ENCODE measurements at regions not wholly inside any gene's neighbourhood (a gene's known extent, or its start where the extent isn't known, plus 50 kb on each side); places are given as distances from the start of the nearest gene placed in this dataset.

DNA sequence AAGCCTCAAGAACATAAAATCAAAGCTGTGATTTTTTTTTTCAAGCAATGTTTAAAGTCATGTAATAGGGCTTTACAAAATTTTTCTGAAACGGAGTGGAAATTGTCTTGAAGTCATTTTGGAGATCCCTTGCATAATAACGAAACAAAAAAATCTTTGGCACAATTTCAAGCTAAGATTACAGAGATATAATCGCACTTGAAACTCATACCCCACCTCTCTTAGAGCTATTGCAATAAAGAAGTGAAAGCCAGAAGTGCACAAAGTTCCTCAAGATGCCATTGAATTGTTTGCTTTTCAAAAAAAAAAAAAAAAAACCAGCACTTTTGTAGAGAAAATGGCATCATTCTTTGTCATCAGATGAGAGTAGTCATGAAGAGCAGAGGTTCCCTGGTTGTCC is 152.3 kb downstream of the PAX3 start:
- Mint-ChIP-seq H3K27me3 (no peaks in the 10 kb centered on the region), H3K4me1 (ENCODE audit: low read depth) (no peaks in the 10 kb centered on the region), H3K27ac (no peak overlapping the region), H3K4me3 (no peak overlapping the region), H3K36me3 (ENCODE audit: low read depth) (no peaks in the 10 kb centered on the region), H3K9me3 (no peaks in the 10 kb centered on the region)
- intact Hi-C loops (cut with micrococcal nuclease) = no loop called here

DNA sequence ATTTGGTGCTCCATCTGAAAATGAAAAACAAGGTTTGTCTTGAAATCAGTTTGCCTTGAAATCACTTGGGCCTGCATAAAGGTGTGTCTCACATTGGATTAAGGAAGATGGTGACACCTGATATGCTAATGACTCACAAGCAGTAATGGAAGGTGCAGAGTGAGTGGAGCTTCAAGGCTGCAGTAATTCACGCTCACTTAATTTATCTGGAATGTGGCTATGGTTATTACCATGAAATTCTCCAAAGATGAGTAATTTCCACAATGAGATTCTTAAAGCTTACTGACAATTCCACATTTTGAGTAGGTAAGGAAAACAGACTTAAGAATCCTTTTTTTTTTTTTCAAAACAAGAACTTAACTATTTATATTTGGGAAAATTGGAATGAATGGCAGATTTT is 156.8 kb downstream of the PAX3 start:
- no peaks in the 10 kb centered on the region for H3K27me3 Mint-ChIP-seq
- no peaks in the 10 kb centered on the region for H3K36me3 Mint-ChIP-seq (ENCODE audit: low read depth)
- no peaks in the 10 kb centered on the region for H3K4me1 Mint-ChIP-seq (ENCODE audit: low read depth)
- H3K4me3 Mint-ChIP-seq = no peak overlapping the region
- intact Hi-C loops (cut with micrococcal nuclease) = no loop called here
- H3K27ac Mint-ChIP-seq = no peak overlapping the region
- H3K9me3 Mint-ChIP-seq = no peaks in the 10 kb centered on the region

GRCh38 chr2:222136106-222136630 is 162.6 kb downstream of the PAX3 start:
- no peaks in the 10 kb centered on the region for H3K36me3 Mint-ChIP-seq (ENCODE audit: low read depth)
- intact Hi-C loops (cut with micrococcal nuclease) = no loop called here
- H3K27me3 Mint-ChIP-seq = no peaks in the 10 kb centered on the region
- H3K4me3 Mint-ChIP-seq = no peak overlapping the region
- H3K27ac Mint-ChIP-seq = no peak overlapping the region
- H3K9me3 Mint-ChIP-seq = peaks cover 15% of the 10 kb centered on the region
- no peaks in the 10 kb centered on the region for H3K4me1 Mint-ChIP-seq (ENCODE audit: low read depth)

- intact Hi-C loops (cut with micrococcal nuclease) = no loop called here
- Mint-ChIP-seq H3K4me1 (ENCODE audit: low read depth) (no peaks in the 10 kb centered on the region), H3K36me3 (ENCODE audit: low read depth) (no peaks in the 10 kb centered on the region), H3K4me3 (no peak overlapping the region), H3K9me3 (peaks cover 15% of the 10 kb centered on the region), H3K27me3 (no peaks in the 10 kb centered on the region), H3K27ac (no peak overlapping the region)
Observed at GRCh38 chr2:222134654-222135053, 164.1 kb downstream of the PAX3 start.

DNA sequence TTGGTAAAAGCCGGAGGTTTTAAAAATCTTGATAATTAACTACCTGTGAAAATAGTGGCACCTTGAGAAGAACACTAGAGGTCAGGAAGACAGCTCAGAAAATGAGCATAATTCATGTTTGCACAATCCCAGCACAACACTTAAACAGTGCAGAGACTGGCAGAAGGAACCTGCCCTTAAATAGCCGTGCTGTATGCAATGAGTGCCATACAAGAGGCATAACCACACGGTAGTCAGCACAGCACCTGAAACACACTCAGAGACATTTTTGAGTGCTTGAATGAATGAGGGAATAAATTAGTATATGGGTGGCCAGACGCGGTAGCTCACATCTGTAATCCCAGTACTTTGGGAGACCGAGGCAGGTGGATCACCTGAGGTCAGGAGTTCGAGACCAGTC is 164.9 kb downstream of the PAX3 start:
- intact Hi-C loops (cut with micrococcal nuclease) = no loop called here
- Mint-ChIP-seq H3K4me1 (ENCODE audit: low read depth) (no peaks in the 10 kb centered on the region), H3K27me3 (no peaks in the 10 kb centered on the region), H3K27ac (no peak overlapping the region), H3K36me3 (ENCODE audit: low read depth) (no peaks in the 10 kb centered on the region), H3K9me3 (peaks cover 15% of the 10 kb centered on the region), H3K4me3 (no peak overlapping the region)

GRCh38 chr2:222130855-222131254 is 167.9 kb downstream of the PAX3 start:
- Mint-ChIP-seq H3K36me3 (ENCODE audit: low read depth) (no peaks in the 10 kb centered on the region), H3K4me3 (no peak overlapping the region), H3K27ac (no peak overlapping the region), H3K9me3 (peaks cover 15% of the 10 kb centered on the region), H3K27me3 (no peaks in the 10 kb centered on the region), H3K4me1 (ENCODE audit: low read depth) (no peaks in the 10 kb centered on the region)
- intact Hi-C loops (cut with micrococcal nuclease) = no loop called here

DNA sequence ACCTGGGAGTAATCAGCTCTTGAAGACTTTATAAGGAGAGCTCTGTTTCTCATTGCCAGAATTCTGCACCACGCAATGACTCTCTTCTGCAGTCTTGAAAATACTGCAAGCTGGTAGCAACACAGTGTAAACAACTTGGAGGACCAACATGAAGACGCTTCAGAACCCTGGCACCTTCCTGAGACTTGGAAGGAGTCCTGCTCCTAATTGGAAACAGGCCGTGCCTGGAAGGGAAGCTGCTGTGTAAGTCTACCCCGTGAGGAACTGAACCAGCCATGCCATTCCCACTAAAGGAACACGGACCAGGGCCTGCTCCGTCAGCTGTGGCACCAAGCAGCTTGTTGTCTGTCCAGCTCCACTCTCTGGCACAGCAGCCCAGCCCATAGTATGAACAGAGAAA is 171.1 kb downstream of the PAX3 start:
- intact Hi-C loops (cut with micrococcal nuclease) = no loop called here
- Mint-ChIP-seq H3K36me3 (ENCODE audit: low read depth) (no peaks in the 10 kb centered on the region), H3K27me3 (no peaks in the 10 kb centered on the region), H3K9me3 (peaks cover 2% of the 10 kb centered on the region), H3K27ac (no peak overlapping the region), H3K4me1 (ENCODE audit: low read depth) (no peaks in the 10 kb centered on the region), H3K4me3 (no peak overlapping the region)

DNA sequence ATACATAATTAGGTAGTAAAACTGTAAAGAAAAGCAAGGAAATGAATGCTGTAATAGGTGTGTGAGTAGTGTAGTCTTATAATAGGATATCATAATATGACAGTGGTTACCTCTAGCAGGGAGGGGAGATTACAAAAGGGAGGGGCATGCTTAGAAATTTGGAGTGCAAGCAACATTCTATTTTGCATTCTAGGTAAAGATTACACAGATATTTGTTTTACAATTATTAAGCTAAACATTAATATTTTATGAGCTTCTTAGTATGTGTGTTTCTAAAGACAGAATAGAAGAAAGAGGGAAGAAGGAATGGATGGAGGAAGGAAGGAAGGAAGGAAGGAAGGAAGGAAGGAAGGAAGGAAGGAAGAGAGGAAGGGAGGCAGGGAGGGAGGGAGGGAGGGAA is 177.9 kb downstream of the PAX3 start:
- Mint-ChIP-seq H3K4me3 (no peak overlapping the region), H3K27ac (no peak overlapping the region), H3K27me3 (no peaks in the 10 kb centered on the region), H3K4me1 (ENCODE audit: low read depth) (no peaks in the 10 kb centered on the region), H3K36me3 (ENCODE audit: low read depth) (no peaks in the 10 kb centered on the region), H3K9me3 (no peaks in the 10 kb centered on the region)
- intact Hi-C loops (cut with micrococcal nuclease) = no loop called here

GRCh38 chr2:222115296-222115695 is 183.5 kb downstream of the PAX3 start:
- Mint-ChIP-seq H3K4me3 (no peak overlapping the region), H3K36me3 (ENCODE audit: low read depth) (no peaks in the 10 kb centered on the region), H3K27me3 (no peaks in the 10 kb centered on the region), H3K27ac (no peak overlapping the region), H3K9me3 (peaks cover 10% of the 10 kb centered on the region), H3K4me1 (ENCODE audit: low read depth) (no peaks in the 10 kb centered on the region)
- intact Hi-C loops (cut with micrococcal nuclease) = no loop called here

- no peaks in the 10 kb centered on the region for H3K4me1 Mint-ChIP-seq (ENCODE audit: low read depth)
- no peaks in the 10 kb centered on the region for H3K9me3 Mint-ChIP-seq
- intact Hi-C loops (cut with micrococcal nuclease) = no loop called here
- no peaks in the 10 kb centered on the region for H3K36me3 Mint-ChIP-seq (ENCODE audit: low read depth)
- H3K27me3 Mint-ChIP-seq = no peaks in the 10 kb centered on the region
- H3K27ac Mint-ChIP-seq = no peak overlapping the region
- no peak overlapping the region for H3K4me3 Mint-ChIP-seq
Observed at GRCh38 chr2:222108957-222109585, 189.7 kb downstream of the PAX3 start.

DNA sequence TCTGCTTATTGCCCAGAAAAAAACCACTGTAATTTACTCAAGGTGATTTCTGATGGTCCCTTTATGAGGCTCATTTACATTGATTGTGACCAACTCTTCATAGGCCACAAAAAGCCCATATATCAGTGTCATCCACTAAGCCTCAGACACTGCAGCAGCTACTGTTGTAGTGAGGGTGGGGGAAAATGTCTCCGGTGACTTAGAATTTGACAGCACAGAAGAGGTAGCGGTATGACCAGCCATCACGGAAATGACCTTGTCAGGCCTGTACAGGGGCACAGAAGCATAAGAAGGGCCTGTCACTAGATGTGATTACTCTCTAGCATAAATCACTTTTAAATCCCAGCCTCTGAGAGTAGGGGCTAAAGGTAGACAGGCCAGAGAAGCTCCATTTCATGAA is 190.3 kb downstream of the PAX3 start:
- no peak overlapping the region for H3K27ac Mint-ChIP-seq
- H3K4me1 Mint-ChIP-seq (ENCODE audit: low read depth) = no peaks in the 10 kb centered on the region
- no peaks in the 10 kb centered on the region for H3K9me3 Mint-ChIP-seq
- H3K36me3 Mint-ChIP-seq (ENCODE audit: low read depth) = no peaks in the 10 kb centered on the region
- no peak overlapping the region for H3K4me3 Mint-ChIP-seq
- intact Hi-C loops (cut with micrococcal nuclease) = no loop called here
- H3K27me3 Mint-ChIP-seq = no peaks in the 10 kb centered on the region

DNA sequence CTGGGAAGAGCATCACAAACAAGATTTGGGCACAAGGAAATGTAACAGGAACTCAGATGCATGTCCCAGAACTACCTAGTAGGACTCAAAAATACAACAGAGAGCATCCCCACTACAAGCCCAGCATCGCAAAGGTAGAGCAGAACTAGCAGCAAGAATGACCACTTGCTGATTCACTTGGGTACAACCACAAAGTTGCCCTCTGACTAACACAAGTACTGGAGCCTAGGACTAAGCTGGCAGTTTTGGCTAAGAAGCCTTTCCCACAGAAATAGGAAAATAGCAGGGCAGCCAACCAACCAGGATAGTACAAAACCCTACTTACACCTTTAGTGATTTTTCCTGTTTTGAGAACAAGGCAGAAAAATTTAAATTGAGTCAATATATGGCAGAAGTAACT is 193.8 kb downstream of the PAX3 start:
- no peaks in the 10 kb centered on the region for H3K4me1 Mint-ChIP-seq (ENCODE audit: low read depth)
- no peaks in the 10 kb centered on the region for H3K36me3 Mint-ChIP-seq (ENCODE audit: low read depth)
- no peak overlapping the region for H3K27ac Mint-ChIP-seq
- H3K4me3 Mint-ChIP-seq = no peak overlapping the region
- H3K9me3 Mint-ChIP-seq = no peaks in the 10 kb centered on the region
- intact Hi-C loops (cut with micrococcal nuclease) = no loop called here
- no peaks in the 10 kb centered on the region for H3K27me3 Mint-ChIP-seq

DNA sequence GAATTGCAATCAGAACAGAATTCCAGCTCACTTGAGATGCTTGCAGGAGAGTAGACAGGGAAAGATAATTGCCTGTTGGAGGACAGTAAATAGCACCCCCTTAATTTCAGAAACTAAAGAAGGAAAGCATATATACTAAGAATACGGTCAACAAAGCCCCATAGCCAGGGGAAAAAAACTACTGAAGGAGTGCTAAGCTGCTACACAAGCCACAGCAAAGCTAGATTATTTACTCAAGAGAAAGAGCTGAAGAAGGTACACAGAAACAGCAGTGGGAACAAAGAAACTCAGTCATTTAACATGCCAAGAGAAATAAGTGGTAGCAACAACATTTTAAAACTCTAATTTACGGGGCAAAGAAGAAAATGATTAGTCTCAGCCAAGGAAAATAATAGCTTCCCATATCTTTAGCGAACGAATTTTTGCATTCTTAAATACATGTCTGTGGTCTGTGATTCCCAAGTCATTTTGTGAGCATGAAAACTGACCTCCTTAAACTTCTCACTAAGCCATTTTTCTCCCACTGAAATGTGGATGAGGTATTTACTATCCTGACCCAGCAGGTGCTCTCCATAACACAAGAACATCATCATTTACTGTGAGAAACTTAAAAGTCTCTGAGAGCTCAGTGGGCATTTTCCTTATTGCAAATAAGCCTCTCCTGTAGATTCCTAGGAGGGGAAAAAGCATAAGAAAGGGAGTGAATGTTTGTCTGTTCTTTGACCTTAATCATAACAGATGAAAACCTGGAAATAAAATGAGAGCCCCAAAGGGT is 196.0 kb downstream of the PAX3 start:
- H3K4me1 Mint-ChIP-seq (ENCODE audit: low read depth) = no peaks in the 10 kb centered on the region
- H3K9me3 Mint-ChIP-seq = no peaks in the 10 kb centered on the region
- no peaks in the 10 kb centered on the region for H3K27me3 Mint-ChIP-seq
- intact Hi-C loops (cut with micrococcal nuclease) = no loop called here
- H3K36me3 Mint-ChIP-seq (ENCODE audit: low read depth) = no peaks in the 10 kb centered on the region
- no peak overlapping the region for H3K27ac Mint-ChIP-seq
- no peak overlapping the region for H3K4me3 Mint-ChIP-seq

DNA sequence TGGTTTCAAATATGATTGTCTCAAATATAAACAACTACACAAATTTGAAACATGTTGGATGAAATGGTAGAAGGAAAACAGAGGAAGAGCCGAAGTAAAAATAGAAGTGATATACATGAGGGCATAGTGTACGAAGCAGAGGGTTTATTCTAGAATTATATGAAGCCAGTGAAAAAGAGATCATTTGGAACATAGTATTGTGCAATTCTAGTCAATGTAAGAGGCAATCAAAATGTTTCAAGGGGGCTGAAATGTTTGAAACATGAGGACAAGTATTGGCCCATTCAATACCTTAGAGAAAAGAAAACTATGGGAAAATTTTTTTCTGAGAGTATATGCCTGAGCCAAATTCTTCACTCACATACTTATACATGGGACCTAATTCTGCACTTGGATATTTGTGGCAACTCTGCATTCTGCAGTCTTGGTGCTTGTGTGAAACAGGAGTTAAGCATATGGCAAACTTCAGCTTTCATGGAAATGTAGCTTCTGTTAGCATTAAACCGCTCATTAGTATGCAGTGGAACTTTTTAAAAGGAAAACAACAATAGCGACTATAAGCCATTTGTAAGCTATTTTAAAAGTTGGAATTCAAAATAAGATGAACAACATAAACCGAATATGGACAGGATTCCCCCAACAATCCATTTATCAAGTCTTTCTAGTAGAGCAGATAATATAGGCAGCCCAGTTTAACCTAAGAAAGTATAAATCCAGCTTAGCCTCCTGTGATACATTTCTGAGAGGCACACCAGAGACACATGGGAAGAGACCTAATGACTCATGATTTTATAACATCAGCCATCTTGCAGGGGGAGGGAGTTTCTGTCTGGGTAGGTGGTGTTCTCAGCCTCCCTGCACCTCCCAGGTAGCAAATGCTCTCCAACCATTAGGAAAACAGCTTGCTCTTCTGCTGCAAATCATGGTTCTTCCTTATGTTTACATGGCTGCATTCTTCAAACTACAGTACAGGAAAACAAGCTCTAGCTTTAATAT is 197.8 kb downstream of the PAX3 start:
- Mint-ChIP-seq H3K4me3 (no peak overlapping the region), H3K27ac (no peak overlapping the region), H3K4me1 (ENCODE audit: low read depth) (no peaks in the 10 kb centered on the region), H3K36me3 (ENCODE audit: low read depth) (no peaks in the 10 kb centered on the region), H3K9me3 (no peaks in the 10 kb centered on the region), H3K27me3 (no peaks in the 10 kb centered on the region)
- intact Hi-C loops (cut with micrococcal nuclease) = no loop called here

Measured in dendritic cell treated with granulocyte-macrophage colony-stimulating factor and Interleukin-4, amounts not matched to agents 40 ng/mL and 50 ng/mL, for 4 days (primary cell).